Endothelial cell of umbilical vein (primary cell): ENCODE measurements at regions not wholly inside any gene's neighbourhood (a gene's known extent, or its start where the extent isn't known, plus 50 kb on each side); places are given as distances from the start of the nearest gene placed in this dataset.

Experiments used
- CTCF ChIP-seq, 2 donors: IDR thresholded peaks; 1 replicate in 1 of 2; 2 replicates in 1 of 2; pipeline ENCODE4 v1.5.1; 2011; ENCODE audit warnings: low read length in 2 of 2, mild to moderate bottlenecking in 2 of 2, moderate library complexity in 2 of 2, control low read depth in 1 of 2, inconsistent platforms in 1 of 2, low read depth in 1 of 2; ENCODE audit not compliant: insufficient read depth in 1 of 2; ENCODE audit errors: extremely low read depth in 1 of 2
- EZH2 ChIP-seq: IDR thresholded peaks from 2 replicates; pipeline ENCODE4 v1.6.1; 2012; ENCODE audit warnings: borderline replicate concordance, low read depth, mild to moderate bottlenecking, moderate library complexity, low read length, inconsistent platforms; ENCODE audit not compliant: severe bottlenecking
- FOS ChIP-seq: IDR thresholded peaks from 2 replicates; pipeline ENCODE4 v1.6.1; 2011; ENCODE audit warnings: mild to moderate bottlenecking, low read length, moderate library complexity, borderline replicate concordance; ENCODE audit not compliant: insufficient read depth
- JUN ChIP-seq: IDR thresholded peaks from 2 replicates; pipeline ENCODE4 v1.6.1; 2011; ENCODE audit warnings: borderline replicate concordance, low read depth; ENCODE audit not compliant: insufficient read length, insufficient read depth
- MAX ChIP-seq: IDR thresholded peaks from 2 replicates; pipeline ENCODE4 v1.6.1; 2011; ENCODE audit not compliant: insufficient read depth, insufficient read length
- MYC ChIP-seq: IDR thresholded peaks from one replicate; pipeline ENCODE4 v1.6.1; 2011; ENCODE audit warnings: mild to moderate bottlenecking, low read depth, low read length
- POLR2A ChIP-seq: IDR thresholded peaks from 2 replicates; pipeline ENCODE4 v1.6.1; 2012; ENCODE audit warnings: low read depth, mild to moderate bottlenecking, control low read depth, low read length
- POLR2AphosphoS5 ChIP-seq: IDR thresholded peaks from 2 replicates; pipeline ENCODE4 v1.6.1; 2012; ENCODE audit warnings: low read depth, mild to moderate bottlenecking, control low read depth, low read length, moderate library complexity; ENCODE audit not compliant: insufficient read depth

- TF ChIP-seq CTCF (IDR thresholded peaks at IDR 0.05; ENCODE audit: extremely low read depth in 1 of 2, insufficient read depth in 1 of 2, low read depth in 1 of 2, low read length in 2 of 2): no peak
- no peak for TF ChIP-seq MYC
- no peak for TF ChIP-seq POLR2A
- no peak for TF ChIP-seq POLR2AphosphoS5
- TF ChIP-seq EZH2: no peak
- no peak for TF ChIP-seq MAX
- TF ChIP-seq JUN: no peak
- TF ChIP-seq FOS: no peak
Measured at GRCh38 chr5:82562696-82563240, 284.6 kb upstream of the RPS23 start.
